Heart left ventricle (tissue), 16 donors: ENCODE measurements at regions not wholly inside any gene's neighbourhood (a gene's known extent, or its start where the extent isn't known, plus 50 kb on each side); places are given as distances from the start of the nearest gene placed in this dataset.
A peak's percentile ranks its signal among the peaks of the same experiment; 100 is the strongest.

Experiments used
- ATAC-seq, 4 donors: fragments of 200-7000 bp; cut with Tn5 transposase; one replicate each; pipeline ENCODE4 v1.9.1; 2020 to 2022; ENCODE audit warnings: moderate library complexity in 4 of 4, mild to moderate bottlenecking in 3 of 4, moderate number of reproducible peaks in 1 of 4
- DNase-seq, 5 donors: peaks; one replicate each; pipeline ENCODE4 v3.0.0-alpha.2; 2020
- H3K27ac ChIP-seq, 12 donors: fragments of 200-600 bp; sonication (generic) in 4 of 12; one replicate each; pipeline versions ENCODE4 v1.5.0 to v1.8.0; 2016 to 2022; ENCODE audit warnings: mild to moderate bottlenecking in 2 of 12
- H3K27me3 ChIP-seq, 9 donors: fragments of 200-600 bp; sonication (generic) in 2 of 9; one replicate each; pipeline versions ENCODE4 v1.5.1 to v1.8.0; 2016 to 2022; ENCODE audit warnings: mild to moderate bottlenecking in 3 of 9
- H3K36me3 ChIP-seq, 9 donors: fragments of 200-600 bp; sonication (generic) in 2 of 9; one replicate each; pipeline versions ENCODE4 v1.5.0 to v1.8.0; 2018 to 2022; ENCODE audit warnings: mild to moderate bottlenecking in 2 of 9
- H3K4me1 ChIP-seq, 12 donors: fragments of 200-600 bp; sonication (generic) in 4 of 12; one replicate each; pipeline versions ENCODE4 v1.5.0 to v1.8.0; 2016 to 2022; ENCODE audit warnings: mild to moderate bottlenecking in 3 of 12
- H3K4me3 ChIP-seq, 12 donors: fragments of 200-600 bp; sonication (generic) in 4 of 12; one replicate each; pipeline versions ENCODE4 v1.5.0 to v1.8.0; 2017 to 2022; ENCODE audit warnings: mild to moderate bottlenecking in 9 of 12, moderate library complexity in 4 of 12
- H3K9me3 ChIP-seq, 12 donors: fragments of 200-600 bp; sonication (generic) in 4 of 12; one replicate each; pipeline versions ENCODE4 v1.5.0 to v1.8.0; 2016 to 2022; ENCODE audit warnings: mild to moderate bottlenecking in 1 of 12
- CTCF ChIP-seq, 12 donors: fragments of 200-600 bp; sonication (generic) in 4 of 12; IDR thresholded peaks; one replicate each; pipeline versions ENCODE4 v1.5.0 to v1.8.0; 2018 to 2022; ENCODE audit warnings: antibody characterized with exemption in 12 of 12, mild to moderate bottlenecking in 5 of 12
- POLR2A ChIP-seq, 2 donors: fragments of 450-650 bp; IDR thresholded peaks; one replicate each; pipeline ENCODE4 v1.6.1; 2017; ENCODE audit warnings: antibody characterized with exemption in 2 of 2, mild to moderate bottlenecking in 2 of 2, moderate library complexity in 2 of 2
- WGBS, 4 donors: extraction: QIAGEN DNeasy Blood & Tissue Kit in 2 of 4; methylation state at CpG; one replicate each; pipeline versions ENCODE4 v1.1.5 to v1.1.7; 2013 to 2018; 5-methylcytosine and 5-hydroxymethylcytosine counted together
- intact Hi-C, 10 donors: fragments of 100-400 bp; cut with DNase I; formaldehyde crosslinking; loops; one replicate each; pipeline versions ENCODE4 v1.11.1 to v1.14.2; 2022
- donor health status: ischemic (EF 13 %, LVEDD 7.1; RV severe dilation, severe dysfunction).
- donor health status: healthy with polysubstance abuse.
- donor health status: DM: no; HTN: yes; CAD: no.
- donor health status: DM: no; HTN: no; CAD: no.
- donor health status: ischemic (EF 25% LVEDD 6.9; RV normal size, moderate dysfunction).
- donor health status: ischemic (EF 25% LVEDD 5.7; RV mildly dilated, moderate dysfunction).
- donor health status: healthy.
- donor health status: DM: yes; HTN: yes; CAD: no.
- donor health status: ischemic (EF 35%, LVEDD 5.7; RV mildly dilated, moderate dysfunction).
- donor health status: nonischemic (EF 11% LVEDD 7.7; RV severe dilation, severe dysfunction).
- donor health status: DM: yes; HTN: yes; CAD: no.
- donor health status: PGD.
- donor health status: ischemic (EF 29% LVEDD 5.4; RV normal size, mild dysfunction).
- donor health status: nonischemic (EF 23%, LVEDD 6.1; RV moderate dilation, normal function).

GRCh38 chr2:176679061-176679669 is 409.9 kb downstream of the MTX2 start:
- ATAC-seq (no peak), DNase-seq (no peak)
- Histone ChIP-seq H3K27me3 (peaks cover 0 to 18% (median 0%) of the 10 kb centered on the region in 9 donors), H3K4me3 (no peak overlapping the region), H3K9me3 (no peaks in the 10 kb centered on the region), H3K36me3 (no peaks in the 10 kb centered on the region), H3K27ac (no peak overlapping the region), H3K4me1 (peaks cover 0 to 15% (median 4%) of the 10 kb centered on the region in 12 donors)
- TF ChIP-seq CTCF (IDR thresholded peaks at IDR 0.05) (no peak), POLR2A (IDR thresholded peaks at IDR 0.05) (no peak)
- WGBS, 4 donors: 83 to 90% (median 88%) methylated on average over 2 of the region's 2 CpGs
- intact Hi-C loops: loop anchor here in 1 of 10 donors (10.0 kb wide), 1 partner anchor 466 kb away; no protein-coding TSS in a partner anchor

- Histone ChIP-seq H3K9me3 (no peaks in the 10 kb centered on the region), H3K4me3 (no peak overlapping the region), H3K4me1 (peaks cover 0 to 15% (median 3%) of the 10 kb centered on the region in 12 donors), H3K27me3 (peaks cover 0 to 18% (median 0%) of the 10 kb centered on the region in 9 donors), H3K36me3 (no peaks in the 10 kb centered on the region), H3K27ac (no peak overlapping the region)
- DNase-seq (no peak), ATAC-seq (no peak)
- TF ChIP-seq POLR2A (IDR thresholded peaks at IDR 0.05) (no peak), CTCF (IDR thresholded peaks at IDR 0.05) (no peak)
- intact Hi-C loops: no loop called here
- 81 to 91% (median 90%) methylated on average over 1 of the region's 1 CpG for WGBS, 4 donors
Measured at GRCh38 chr2:176680916-176681516, 411.8 kb downstream of the MTX2 start.

- Histone ChIP-seq H3K4me1 (peaks cover 0 to 15% (median 3%) of the 10 kb centered on the region in 12 donors), H3K36me3 (no peaks in the 10 kb centered on the region), H3K27me3 (peaks cover 0 to 18% (median 0%) of the 10 kb centered on the region in 9 donors), H3K4me3 (no peak overlapping the region), H3K27ac (peak overlapping the region in 1 of 12 donors; percentile 61), H3K9me3 (no peaks in the 10 kb centered on the region)
- no peak for DNase-seq
- TF ChIP-seq POLR2A (IDR thresholded peaks at IDR 0.05) (no peak), CTCF (IDR thresholded peaks at IDR 0.05) (no peak)
- 49 to 70% (median 51%) methylated on average over 1 of the region's 1 CpG for WGBS, 4 donors
- no peak for ATAC-seq
- intact Hi-C loops: no loop called here
Measured at GRCh38 chr2:176681584-176682115, 412.4 kb downstream of the MTX2 start.

- DNase-seq (no peak), ATAC-seq (peak in 1 of 4 donors; percentile 42)
- 48 to 63% (median 52%) methylated on average over 3 of the region's 3 CpGs for WGBS, 4 donors
- Histone ChIP-seq H3K4me3 (no peak overlapping the region), H3K9me3 (no peaks in the 10 kb centered on the region), H3K27me3 (peaks cover 0 to 18% (median 0%) of the 10 kb centered on the region in 9 donors), H3K36me3 (no peaks in the 10 kb centered on the region), H3K4me1 (peaks cover 0 to 15% (median 3%) of the 10 kb centered on the region in 12 donors), H3K27ac (peak overlapping the region in 3 of 12 donors; percentile 19 to 61 (median 30))
- intact Hi-C loops: no loop called here
- TF ChIP-seq CTCF (IDR thresholded peaks at IDR 0.05): no peak
- TF ChIP-seq POLR2A (IDR thresholded peaks at IDR 0.05): no peak
Measured at GRCh38 chr2:176682278-176682677, 413.0 kb downstream of the MTX2 start.
